ENCODE measurements at regions not wholly inside any gene's neighbourhood (a gene's known extent, or its start where the extent isn't known, plus 50 kb on each side); places are given as distances from the start of the nearest gene placed in this dataset.
"Not testable (repeated sequence)": the region's sequence is repeated elsewhere in the genome, so short reads cannot be mapped to it uniquely, and the experiment has no call there.

GRCh38 chr3:177352424-177352823 lies 155.1 kb upstream of the TBL1XR1 start:
- Mint-ChIP-seq H3K27ac (peak overlapping the region in 1 of 3 donors; percentile 63), H3K27me3 (no peaks in the 10 kb centered on the region), H3K4me3 (peak overlapping the region in 1 of 4 donors; percentile 19), H3K4me1 (peaks cover 35 to 66% (median 50%) of the 10 kb centered on the region in 3 donors), H3K36me3 (peaks cover 3% of the 10 kb centered on the region), H3K9me3 (no peaks in the 10 kb centered on the region)

GRCh38 chr3:177353140-177353539 lies 155.9 kb upstream of the TBL1XR1 start:
- H3K4me1 Mint-ChIP-seq: peaks cover 36 to 66% (median 54%) of the 10 kb centered on the region in 3 donors

GRCh38 chr3:177353879-177354278 lies 156.6 kb upstream of the TBL1XR1 start:
- H3K27me3 Mint-ChIP-seq, H3K9me3 Mint-ChIP-seq, H3K36me3 Mint-ChIP-seq: not testable (repeated sequence)
- peak overlapping the region in 1 of 4 donors; percentile 12 for H3K4me3 Mint-ChIP-seq
- peaks cover 41 to 71% (median 59%) of the 10 kb centered on the region in 3 donors for H3K4me1 Mint-ChIP-seq
- H3K27ac Mint-ChIP-seq: peak overlapping the region in 1 of 3 donors; percentile 54

More at GRCh38 chr3:177353140-177353539, 155.9 kb upstream of the TBL1XR1 start:
- peak overlapping the region in 1 of 4 donors; percentile 46 for H3K4me3 Mint-ChIP-seq
- H3K9me3 Mint-ChIP-seq: no peaks in the 10 kb centered on the region
- H3K27me3 Mint-ChIP-seq: no peaks in the 10 kb centered on the region
- peak overlapping the region in 1 of 3 donors; percentile 54 for H3K27ac Mint-ChIP-seq
- H3K36me3 Mint-ChIP-seq: peaks cover 3% of the 10 kb centered on the region

GRCh38 chr3:177354466-177354865 lies 157.2 kb upstream of the TBL1XR1 start:
- no peaks in the 10 kb centered on the region for H3K9me3 Mint-ChIP-seq
- H3K36me3 Mint-ChIP-seq: peaks cover 3% of the 10 kb centered on the region
- no peak overlapping the region for H3K4me3 Mint-ChIP-seq
- H3K27me3 Mint-ChIP-seq: peaks cover 2% of the 10 kb centered on the region
- H3K27ac Mint-ChIP-seq: no peak overlapping the region
- peaks cover 42 to 69% (median 61%) of the 10 kb centered on the region in 3 donors for H3K4me1 Mint-ChIP-seq

- Mint-ChIP-seq H3K27ac (peak overlapping the region in 2 of 3 donors; percentile 13 to 99), H3K36me3 (peaks cover 3% of the 10 kb centered on the region), H3K9me3 (no peaks in the 10 kb centered on the region), H3K4me1 (peaks cover 41 to 73% (median 56%) of the 10 kb centered on the region in 3 donors), H3K27me3 (peaks cover 5% of the 10 kb centered on the region), H3K4me3 (peak overlapping the region in 1 of 4 donors; percentile 97)
These were observed 158.8 kb upstream of the TBL1XR1 start for GRCh38 chr3:177356113-177356512.

- Mint-ChIP-seq H3K4me3 (peak overlapping the region in 2 of 4 donors; percentile 60 to 97), H3K4me1 (peaks cover 38 to 73% (median 53%) of the 10 kb centered on the region in 3 donors), H3K9me3 (no peaks in the 10 kb centered on the region), H3K36me3 (peaks cover 3% of the 10 kb centered on the region), H3K27me3 (peaks cover 5% of the 10 kb centered on the region), H3K27ac (peak overlapping the region in 2 of 3 donors; percentile 59 to 99)
These were observed 159.7 kb upstream of the TBL1XR1 start for GRCh38 chr3:177356952-177357351.

GRCh38 chr3:177357352-177358090 lies 160.2 kb upstream of the TBL1XR1 start:
- H3K4me1 Mint-ChIP-seq: peaks cover 35 to 69% (median 48%) of the 10 kb centered on the region in 3 donors
- peaks cover 3% of the 10 kb centered on the region for H3K36me3 Mint-ChIP-seq
- H3K9me3 Mint-ChIP-seq: no peaks in the 10 kb centered on the region

GRCh38 chr3:177358091-177358976 lies 161.1 kb upstream of the TBL1XR1 start:
- Mint-ChIP-seq H3K9me3 (no peaks in the 10 kb centered on the region), H3K27ac (peak overlapping the region; percentile 99 to 100 (median 99)), H3K4me1 (peaks cover 34 to 64% (median 40%) of the 10 kb centered on the region in 3 donors), H3K27me3 (peaks cover 5% of the 10 kb centered on the region), H3K4me3 (peak overlapping the region; percentile 89 to 99 (median 97)), H3K36me3 (no peaks in the 10 kb centered on the region)

More at GRCh38 chr3:177357352-177358090, 160.2 kb upstream of the TBL1XR1 start:
- peak overlapping the region; percentile 54 to 99 (median 97) for H3K4me3 Mint-ChIP-seq
- peaks cover 5% of the 10 kb centered on the region for H3K27me3 Mint-ChIP-seq
- peak overlapping the region; percentile 99 to 100 (median 99) for H3K27ac Mint-ChIP-seq

- peaks cover 34 to 64% (median 40%) of the 10 kb centered on the region in 3 donors for H3K4me1 Mint-ChIP-seq
- peak overlapping the region; percentile 99 to 100 (median 99) for H3K27ac Mint-ChIP-seq
- H3K9me3 Mint-ChIP-seq: no peaks in the 10 kb centered on the region
- no peaks in the 10 kb centered on the region for H3K36me3 Mint-ChIP-seq
- peak overlapping the region; percentile 89 to 99 (median 97) for H3K4me3 Mint-ChIP-seq
- H3K27me3 Mint-ChIP-seq: peaks cover 5% of the 10 kb centered on the region
These were observed 161.8 kb upstream of the TBL1XR1 start for GRCh38 chr3:177358977-177359592.

- H3K27ac Mint-ChIP-seq: peak overlapping the region; percentile 99 to 100 (median 99)
- H3K9me3 Mint-ChIP-seq: no peaks in the 10 kb centered on the region
- H3K4me1 Mint-ChIP-seq: peaks cover 34 to 64% (median 40%) of the 10 kb centered on the region in 3 donors
- H3K27me3 Mint-ChIP-seq: peaks cover 5% of the 10 kb centered on the region
- H3K36me3 Mint-ChIP-seq: no peaks in the 10 kb centered on the region
- H3K4me3 Mint-ChIP-seq: peak overlapping the region; percentile 89 to 99 (median 97)
These were observed 162.5 kb upstream of the TBL1XR1 start for GRCh38 chr3:177359593-177360357.

- Mint-ChIP-seq H3K4me3 (peak overlapping the region; percentile 89 to 99 (median 97)), H3K4me1 (peaks cover 34 to 57% (median 37%) of the 10 kb centered on the region in 3 donors)
These were observed 164.0 kb upstream of the TBL1XR1 start for GRCh38 chr3:177361081-177361938.

GRCh38 chr3:177362626-177363025 lies 165.3 kb upstream of the TBL1XR1 start:
- peaks cover 5% of the 10 kb centered on the region for H3K27me3 Mint-ChIP-seq
- H3K27ac Mint-ChIP-seq: peak overlapping the region in 1 of 3 donors; percentile 91
- peak overlapping the region in 2 of 4 donors; percentile 22 to 45 for H3K4me3 Mint-ChIP-seq
- peaks cover 30 to 46% (median 32%) of the 10 kb centered on the region in 3 donors for H3K4me1 Mint-ChIP-seq
- peaks cover 2% of the 10 kb centered on the region for H3K36me3 Mint-ChIP-seq
- H3K9me3 Mint-ChIP-seq: no peaks in the 10 kb centered on the region

More at GRCh38 chr3:177361081-177361938, 164.0 kb upstream of the TBL1XR1 start:
- no peaks in the 10 kb centered on the region for H3K36me3 Mint-ChIP-seq
- peaks cover 5% of the 10 kb centered on the region for H3K27me3 Mint-ChIP-seq
- H3K27ac Mint-ChIP-seq: peak overlapping the region; percentile 99 to 100 (median 99)
- H3K9me3 Mint-ChIP-seq: no peaks in the 10 kb centered on the region

GRCh38 chr3:177364236-177364635 lies 167.0 kb upstream of the TBL1XR1 start:
- Mint-ChIP-seq H3K27ac (peak overlapping the region in 1 of 3 donors; percentile 64), H3K27me3 (peaks cover 3% of the 10 kb centered on the region), H3K9me3 (no peaks in the 10 kb centered on the region), H3K36me3 (peaks cover 2% of the 10 kb centered on the region), H3K4me1 (peaks cover 14 to 31% (median 18%) of the 10 kb centered on the region in 3 donors), H3K4me3 (no peak overlapping the region)

All from IgD-negative memory B cell (primary cell).